HFFc6 (cell line): ENCODE measurements at regions not wholly inside any gene's neighbourhood (a gene's known extent, or its start where the extent isn't known, plus 50 kb on each side); places are given as distances from the start of the nearest gene placed in this dataset.

Experiments
- DNase-seq: peaks from one replicate; pipeline ENCODE4 v3.0.0-alpha.2; 2018
- H3K27ac Mint-ChIP-seq: 2 replicates; pipeline ENCODE4 v1.8.0; 2020; ENCODE audit warnings: mild to moderate bottlenecking, mixed read lengths
- H3K27me3 Mint-ChIP-seq: 2 replicates; pipeline ENCODE4 v1.8.0; 2021; ENCODE audit warnings: mild to moderate bottlenecking, moderate library complexity, mixed read lengths; ENCODE audit not compliant: insufficient read depth
- H3K36me3 Mint-ChIP-seq: 2 replicates; pipeline ENCODE4 v1.8.0; 2021; ENCODE audit warnings: low read depth, mixed read lengths
- H3K4me1 Mint-ChIP-seq: 2 replicates; pipeline ENCODE4 v1.8.0; 2020; ENCODE audit warnings: low read depth, mixed read lengths
- H3K4me3 Mint-ChIP-seq: 2 replicates; pipeline ENCODE4 v1.8.0; 2020; ENCODE audit warnings: mild to moderate bottlenecking, moderate library complexity, mixed read lengths
- H3K9me3 Mint-ChIP-seq: 2 replicates; pipeline ENCODE4 v1.8.0; 2020; ENCODE audit warnings: mild to moderate bottlenecking, mixed read lengths
- CTCF ChIP-seq: fragments of 200-600 bp; sonication (generic); IDR thresholded peaks from 2 replicates; pipeline ENCODE4 v1.5.0; 2021; ENCODE audit warnings: antibody characterized with exemption, mild to moderate bottlenecking

GRCh38 chr12:114215746-114216145, 190.2 kb downstream of the TBX5 start:
- H3K9me3 Mint-ChIP-seq, result no peaks in the 10 kb centered on the region
- H3K27me3 Mint-ChIP-seq, result peaks cover 25% of the 10 kb centered on the region
- no peak for TF ChIP-seq CTCF
- H3K36me3 Mint-ChIP-seq, result no peaks in the 10 kb centered on the region
- no peak overlapping the region for H3K27ac Mint-ChIP-seq
- H3K4me3 Mint-ChIP-seq, result no peak overlapping the region
- H3K4me1 Mint-ChIP-seq, result no peaks in the 10 kb centered on the region; the same call in 1 of the 2 replicates
- no peak for DNase-seq

DNA sequence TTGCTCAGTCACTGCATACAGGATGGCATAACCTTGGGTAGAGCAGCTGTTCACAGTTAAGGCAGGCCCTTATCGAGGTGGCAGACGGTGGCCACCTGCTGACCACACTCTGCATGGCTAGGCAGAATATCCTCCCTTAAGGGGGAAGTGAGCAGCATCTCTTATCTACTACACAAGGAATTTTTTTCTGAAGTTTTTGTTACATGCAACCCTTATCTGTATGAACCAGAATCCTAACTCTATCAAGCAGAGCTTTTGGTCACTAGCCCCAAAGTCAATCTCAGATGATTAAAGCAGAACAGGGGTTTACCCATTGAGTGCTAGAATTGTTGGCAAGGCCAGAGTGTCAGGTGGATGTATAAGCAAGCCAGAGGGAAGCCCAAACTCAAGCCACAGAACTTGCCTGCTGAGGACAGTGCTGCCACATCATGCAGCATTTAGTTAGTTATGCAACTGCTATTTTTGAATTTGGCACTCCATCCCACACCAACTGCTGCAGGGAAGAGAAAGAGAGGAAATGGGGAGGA, 192.8 kb downstream of the TBX5 start:
- Mint-ChIP-seq H3K4me3 (no peak overlapping the region), H3K9me3 (no peaks in the 10 kb centered on the region), H3K4me1 (no peaks in the 10 kb centered on the region), H3K27ac (no peak overlapping the region), H3K36me3 (no peaks in the 10 kb centered on the region), H3K27me3 (peaks cover 27% of the 10 kb centered on the region)
- peak; percentile 35; the same call in 1 of the 2 replicates for TF ChIP-seq CTCF
- no peak for DNase-seq

- Mint-ChIP-seq H3K4me3 (no peak overlapping the region), H3K27ac (no peak overlapping the region), H3K9me3 (no peaks in the 10 kb centered on the region), H3K27me3 (peaks cover 27% of the 10 kb centered on the region), H3K36me3 (no peaks in the 10 kb centered on the region), H3K4me1 (no peaks in the 10 kb centered on the region)
- no peak for DNase-seq
- TF ChIP-seq CTCF, result no peak
These were observed 196.1 kb downstream of the TBX5 start for GRCh38 chr12:114209861-114210260.

- H3K4me1 Mint-ChIP-seq, result no peaks in the 10 kb centered on the region
- DNase-seq, result no peak
- no peak overlapping the region for H3K27ac Mint-ChIP-seq
- no peaks in the 10 kb centered on the region for H3K9me3 Mint-ChIP-seq
- TF ChIP-seq CTCF, result no peak
- H3K27me3 Mint-ChIP-seq, result peaks cover 24% of the 10 kb centered on the region
- H3K4me3 Mint-ChIP-seq, result no peak overlapping the region
- no peaks in the 10 kb centered on the region for H3K36me3 Mint-ChIP-seq
These were observed 199.4 kb downstream of the TBX5 start for GRCh38 chr12:114206525-114206924.

DNA sequence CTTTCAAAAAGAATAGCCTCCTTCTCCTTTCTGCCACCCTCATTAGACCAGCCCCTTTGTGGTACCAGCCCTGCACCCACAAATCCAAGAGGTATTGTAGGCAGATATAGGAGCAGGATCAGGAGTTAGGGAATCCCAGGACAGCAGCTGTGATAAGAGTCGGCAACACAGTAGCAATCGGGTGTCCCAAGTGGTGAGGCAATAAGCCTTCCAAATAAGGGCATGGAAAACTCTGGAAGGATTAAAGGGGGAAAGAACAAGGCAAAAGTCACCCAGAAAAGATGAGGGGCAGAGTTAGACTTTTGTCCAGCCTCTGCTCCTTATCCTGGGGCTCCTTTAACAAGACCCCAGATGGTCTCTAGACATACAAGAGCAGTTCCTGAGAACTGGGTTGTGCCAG, 204.2 kb downstream of the TBX5 start:
- TF ChIP-seq CTCF, result no peak
- Mint-ChIP-seq H3K27me3 (peaks cover 13% of the 10 kb centered on the region), H3K27ac (no peak overlapping the region), H3K4me3 (no peak overlapping the region), H3K9me3 (peaks cover 5% of the 10 kb centered on the region; the same call in 1 of the 2 replicates), H3K36me3 (0 out of 2 replicates have a peak, but pooled peaks cover 6% of the 10 kb centered on the region), H3K4me1 (no peaks in the 10 kb centered on the region)
- DNase-seq, result no peak
